Activated T-cell treated with anti-CD3 and anti-CD28 coated beads, Interleukin-2, amount 50 U/mL, for 24 hours (primary cell): ENCODE measurements at regions not wholly inside any gene's neighbourhood (a gene's known extent, or its start where the extent isn't known, plus 50 kb on each side); places are given as distances from the start of the nearest gene placed in this dataset.

ENCODE experiments used
- DNase-seq: peaks from one replicate; pipeline ENCODE4 v3.0.0-alpha.2; 2020
- H3K27ac Mint-ChIP-seq: 2 replicates; pipeline ENCODE4 v1.8.0; 2020; ENCODE audit warnings: mild to moderate bottlenecking, mixed read lengths
- H3K27me3 Mint-ChIP-seq: 2 replicates; pipeline ENCODE4 v1.8.0; 2020; ENCODE audit warnings: mixed read lengths
- H3K36me3 Mint-ChIP-seq: 2 replicates; pipeline ENCODE4 v1.8.0; 2020; ENCODE audit warnings: low read depth, mixed read lengths
- H3K4me1 Mint-ChIP-seq: 2 replicates; pipeline ENCODE4 v1.8.0; 2020; ENCODE audit warnings: low read depth, mixed read lengths
- H3K4me3 Mint-ChIP-seq: 2 replicates; pipeline ENCODE4 v1.8.0; 2020; ENCODE audit warnings: mild to moderate bottlenecking, moderate library complexity, mixed read lengths
- H3K9me3 Mint-ChIP-seq: 2 replicates; pipeline ENCODE4 v1.8.0; 2020; ENCODE audit warnings: mixed read lengths

DNA sequence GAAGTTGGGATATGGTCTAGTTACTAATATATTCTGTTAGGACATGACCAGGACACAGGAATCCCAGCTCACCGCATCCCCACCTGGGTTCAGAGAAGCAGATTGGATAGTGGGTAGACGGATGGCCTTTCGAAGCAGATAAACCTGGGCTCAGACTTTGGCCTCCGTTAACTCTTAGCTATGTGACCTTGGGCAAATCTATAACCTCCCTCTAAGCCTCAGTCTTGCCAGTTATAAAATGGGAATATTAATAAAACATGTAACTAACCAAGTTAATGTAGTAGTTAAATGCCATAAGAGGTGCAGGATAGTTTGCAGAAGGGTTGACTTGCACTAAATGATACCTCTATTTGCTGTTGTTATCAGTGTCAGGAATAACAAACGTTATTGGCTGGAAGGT lies 127.6 kb upstream of the JCAD start:
- Mint-ChIP-seq H3K4me3 (no peak overlapping the region), H3K4me1 (no peaks in the 10 kb centered on the region), H3K27me3 (peaks cover 4% of the 10 kb centered on the region), H3K36me3 (no peaks in the 10 kb centered on the region), H3K27ac (no peak overlapping the region), H3K9me3 (no peaks in the 10 kb centered on the region)
- no peak for DNase-seq

DNA sequence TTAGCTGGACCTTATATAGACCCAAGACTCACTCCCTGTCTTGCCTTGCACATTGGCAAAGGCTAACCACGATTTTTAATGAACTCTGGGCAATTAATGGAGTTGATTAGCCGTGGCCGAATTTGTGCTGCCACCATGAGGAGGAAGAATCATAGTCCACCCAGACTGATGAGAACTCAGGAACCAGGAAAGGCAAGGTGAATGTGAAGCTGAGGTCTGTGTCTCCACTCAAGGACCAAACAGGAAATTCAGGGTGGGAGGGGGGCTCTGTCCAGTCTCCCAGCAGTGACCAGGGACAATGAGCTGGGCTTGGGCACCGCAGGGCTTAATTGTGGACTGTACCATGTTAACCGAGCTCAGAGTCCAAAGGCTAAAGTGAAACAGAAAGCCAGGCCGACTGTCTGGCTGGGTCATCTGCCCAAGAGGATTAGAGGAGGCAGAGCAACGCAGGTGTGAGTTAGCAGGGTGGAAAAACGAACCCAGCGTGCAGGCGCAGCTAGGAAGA lies 127.0 kb upstream of the JCAD start:
- no peaks in the 10 kb centered on the region for H3K4me1 Mint-ChIP-seq
- DNase-seq = no peak
- H3K27me3 Mint-ChIP-seq = peaks cover 4% of the 10 kb centered on the region
- no peaks in the 10 kb centered on the region for H3K36me3 Mint-ChIP-seq
- no peaks in the 10 kb centered on the region for H3K9me3 Mint-ChIP-seq
- H3K4me3 Mint-ChIP-seq = no peak overlapping the region
- H3K27ac Mint-ChIP-seq = no peak overlapping the region

DNA sequence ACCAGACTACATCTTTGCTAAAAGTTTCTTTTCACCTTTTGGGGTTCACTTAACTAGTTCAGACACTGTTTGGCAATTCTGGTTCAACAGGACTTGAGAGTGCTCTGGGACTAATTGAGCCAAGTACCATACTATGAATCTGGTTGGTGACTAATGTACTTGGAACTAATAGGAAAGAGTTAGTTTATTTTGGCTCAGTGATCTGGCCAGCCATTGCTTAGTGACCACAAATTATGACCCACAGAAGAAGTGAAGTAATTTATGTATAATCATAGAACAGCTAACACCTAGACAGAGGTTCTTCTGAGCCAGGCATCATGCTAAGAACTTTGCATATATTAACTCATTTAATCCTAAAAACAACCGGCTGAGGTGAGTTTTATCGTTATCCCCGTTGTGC lies 126.5 kb upstream of the JCAD start:
- DNase-seq = no peak
- no peak overlapping the region for H3K4me3 Mint-ChIP-seq
- H3K4me1 Mint-ChIP-seq = no peaks in the 10 kb centered on the region

DNA sequence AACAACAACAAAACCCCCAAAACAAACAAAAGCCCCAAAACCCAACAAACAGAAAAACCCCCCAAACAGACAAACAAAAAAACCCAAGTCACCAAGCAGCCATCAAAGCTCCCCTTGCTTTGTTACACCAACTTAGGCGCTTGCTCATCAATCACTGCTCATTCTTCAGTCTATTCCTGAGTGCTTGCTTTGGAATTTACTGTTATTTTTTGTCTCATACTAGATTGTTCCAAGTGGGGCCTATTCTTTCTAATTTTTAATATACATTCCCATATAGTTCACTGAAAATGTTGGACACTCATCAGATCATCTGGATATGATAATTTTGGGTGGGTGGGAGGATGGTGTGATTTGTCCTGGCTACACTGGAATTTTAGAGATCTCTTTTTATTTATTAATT lies 126.0 kb upstream of the JCAD start:
- Mint-ChIP-seq H3K9me3 (no peaks in the 10 kb centered on the region), H3K27ac (no peak overlapping the region), H3K4me1 (no peaks in the 10 kb centered on the region), H3K27me3 (peaks cover 4% of the 10 kb centered on the region), H3K36me3 (no peaks in the 10 kb centered on the region), H3K4me3 (no peak overlapping the region)
- no peak for DNase-seq

More for the DNA sequence above, 126.5 kb upstream of the JCAD start:
- Mint-ChIP-seq H3K27me3 (peaks cover 4% of the 10 kb centered on the region), H3K9me3 (no peaks in the 10 kb centered on the region), H3K36me3 (no peaks in the 10 kb centered on the region), H3K27ac (no peak overlapping the region)

DNA sequence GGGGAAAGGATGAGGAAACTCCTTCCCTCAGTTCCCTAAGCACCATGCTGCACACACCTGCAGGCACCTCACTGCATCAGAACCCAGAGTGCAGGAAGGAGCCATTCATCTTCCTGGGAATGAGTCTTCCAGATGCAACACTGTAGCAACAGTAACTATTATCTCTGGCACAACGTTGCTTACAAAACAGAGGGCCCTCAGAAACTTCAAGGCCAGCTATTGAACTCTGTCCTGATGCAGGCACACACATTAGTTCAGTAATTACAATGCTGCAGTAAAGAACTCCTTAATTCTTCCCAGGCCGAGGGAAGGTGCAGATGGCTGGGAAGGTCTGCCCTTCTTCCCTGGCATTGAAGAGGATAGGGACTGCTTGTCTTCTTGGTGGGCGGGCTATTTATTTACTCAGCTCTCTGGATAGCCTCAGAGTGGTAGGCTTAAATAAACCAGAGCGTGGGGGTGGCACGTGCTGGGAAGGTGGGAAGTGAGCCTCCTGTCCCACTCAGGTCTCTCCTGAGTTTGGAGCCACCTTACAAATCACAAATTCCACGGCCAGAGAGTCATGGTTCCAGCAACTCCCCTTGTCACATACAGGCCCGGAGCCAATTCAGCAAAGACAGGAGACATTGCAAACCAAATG lies 125.1 kb upstream of the JCAD start:
- H3K4me3 Mint-ChIP-seq = no peak overlapping the region

DNA sequence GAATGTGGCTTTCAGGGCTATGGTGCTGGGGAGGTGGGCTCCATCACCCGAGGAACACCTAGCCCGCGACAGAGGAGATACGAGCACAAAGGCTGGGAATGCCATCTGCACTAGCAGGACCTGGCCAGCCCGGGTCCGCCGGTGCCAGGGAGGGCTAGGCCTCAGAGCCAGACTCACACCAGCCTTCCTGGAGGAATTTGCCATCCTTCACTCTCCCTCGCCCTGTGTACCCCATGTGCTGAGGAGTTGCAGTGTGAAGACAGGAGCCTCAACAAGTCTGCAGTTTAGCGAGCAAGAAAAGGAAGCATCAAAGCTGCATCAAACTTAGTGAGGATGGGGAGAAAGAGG lies 123.6 kb upstream of the JCAD start:
- no peaks in the 10 kb centered on the region for H3K36me3 Mint-ChIP-seq
- H3K27me3 Mint-ChIP-seq = peaks cover 3% of the 10 kb centered on the region
- no peak overlapping the region for H3K27ac Mint-ChIP-seq
- H3K4me1 Mint-ChIP-seq = no peaks in the 10 kb centered on the region
- no peak overlapping the region for H3K4me3 Mint-ChIP-seq
- H3K9me3 Mint-ChIP-seq = no peaks in the 10 kb centered on the region
- DNase-seq = no peak

More for the DNA sequence above, 125.1 kb upstream of the JCAD start:
- no peaks in the 10 kb centered on the region for H3K36me3 Mint-ChIP-seq
- no peaks in the 10 kb centered on the region for H3K9me3 Mint-ChIP-seq
- peaks cover 4% of the 10 kb centered on the region for H3K27me3 Mint-ChIP-seq
- no peaks in the 10 kb centered on the region for H3K4me1 Mint-ChIP-seq
- H3K27ac Mint-ChIP-seq = no peak overlapping the region
- no peak for DNase-seq

DNA sequence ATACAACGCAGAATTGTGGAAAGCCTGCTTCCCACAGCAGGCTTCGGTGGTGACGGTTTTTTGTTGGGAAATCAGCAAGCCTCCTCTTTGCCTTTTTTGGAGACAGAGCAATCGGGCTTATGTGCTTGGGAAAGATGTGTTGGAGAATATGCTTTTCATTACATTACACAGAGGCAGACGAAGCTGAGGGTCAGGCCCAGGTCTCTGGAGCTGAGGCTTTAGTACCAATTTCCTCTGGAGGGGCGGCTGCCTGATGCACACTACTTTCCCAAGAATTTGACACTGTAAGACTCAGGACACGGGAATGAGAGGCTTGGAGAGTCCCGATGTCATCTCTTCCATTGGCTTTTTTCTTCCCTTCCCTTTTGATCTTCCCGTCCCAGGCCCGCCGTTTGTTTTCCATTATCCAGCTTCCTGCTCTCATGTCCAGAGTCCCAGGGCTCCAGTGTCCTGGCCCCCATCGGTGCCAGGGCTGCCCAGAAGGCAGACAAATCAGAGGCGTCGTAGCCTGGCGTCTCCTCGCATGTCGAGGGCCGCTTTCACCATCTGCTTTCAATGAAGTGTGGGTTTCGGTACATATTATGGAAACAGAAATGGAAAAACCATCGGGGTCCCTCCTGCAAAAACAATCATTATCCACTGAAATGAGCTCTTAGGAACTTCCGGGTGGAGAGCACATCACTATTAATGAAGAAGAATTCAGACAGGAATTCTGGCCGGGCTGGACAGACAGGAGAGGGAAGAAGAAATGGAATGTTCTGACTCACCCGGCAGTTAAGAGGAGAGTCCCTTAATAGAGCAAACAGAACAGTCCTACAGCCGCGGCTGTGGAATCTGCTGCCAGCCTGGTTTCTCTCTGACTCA lies 123.0 kb upstream of the JCAD start:
- H3K4me3 Mint-ChIP-seq = no peak overlapping the region
- no peaks in the 10 kb centered on the region for H3K4me1 Mint-ChIP-seq
- H3K27me3 Mint-ChIP-seq = peaks cover 3% of the 10 kb centered on the region
- no peak overlapping the region for H3K27ac Mint-ChIP-seq
- no peak for DNase-seq
- no peaks in the 10 kb centered on the region for H3K36me3 Mint-ChIP-seq
- H3K9me3 Mint-ChIP-seq = no peaks in the 10 kb centered on the region

DNA sequence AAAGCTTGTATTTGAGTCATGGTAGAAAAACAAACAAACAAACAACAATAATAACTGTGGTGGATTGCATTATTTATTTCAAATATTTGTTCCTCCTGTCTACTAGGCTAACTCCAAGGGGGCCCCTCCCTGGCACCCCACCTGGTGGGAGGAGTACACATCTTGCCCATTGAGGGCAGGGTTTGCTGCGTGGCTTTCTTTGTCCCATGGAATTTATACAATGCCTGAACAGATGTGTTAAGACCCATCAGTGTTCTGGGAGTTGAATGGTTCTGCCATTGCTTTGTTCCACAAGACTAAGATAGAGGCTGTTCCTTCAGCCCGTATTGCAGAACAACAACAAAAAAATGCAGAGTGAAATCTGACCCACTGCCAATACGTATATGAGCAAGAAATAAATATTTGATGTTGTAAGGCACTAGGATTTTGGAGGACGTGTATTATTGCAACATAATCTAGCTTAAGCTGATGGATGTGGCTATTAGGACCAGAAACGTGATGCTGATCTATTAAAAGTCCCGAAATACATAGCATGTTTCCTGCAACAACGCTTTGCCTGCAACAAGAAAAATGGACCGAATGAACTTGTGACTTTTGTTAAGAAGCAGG lies 119.1 kb upstream of the JCAD start:
- no peak for DNase-seq
- Mint-ChIP-seq H3K9me3 (no peaks in the 10 kb centered on the region), H3K27ac (no peak overlapping the region), H3K27me3 (peaks cover 16% of the 10 kb centered on the region), H3K36me3 (no peaks in the 10 kb centered on the region), H3K4me3 (no peak overlapping the region), H3K4me1 (no peaks in the 10 kb centered on the region)

DNA sequence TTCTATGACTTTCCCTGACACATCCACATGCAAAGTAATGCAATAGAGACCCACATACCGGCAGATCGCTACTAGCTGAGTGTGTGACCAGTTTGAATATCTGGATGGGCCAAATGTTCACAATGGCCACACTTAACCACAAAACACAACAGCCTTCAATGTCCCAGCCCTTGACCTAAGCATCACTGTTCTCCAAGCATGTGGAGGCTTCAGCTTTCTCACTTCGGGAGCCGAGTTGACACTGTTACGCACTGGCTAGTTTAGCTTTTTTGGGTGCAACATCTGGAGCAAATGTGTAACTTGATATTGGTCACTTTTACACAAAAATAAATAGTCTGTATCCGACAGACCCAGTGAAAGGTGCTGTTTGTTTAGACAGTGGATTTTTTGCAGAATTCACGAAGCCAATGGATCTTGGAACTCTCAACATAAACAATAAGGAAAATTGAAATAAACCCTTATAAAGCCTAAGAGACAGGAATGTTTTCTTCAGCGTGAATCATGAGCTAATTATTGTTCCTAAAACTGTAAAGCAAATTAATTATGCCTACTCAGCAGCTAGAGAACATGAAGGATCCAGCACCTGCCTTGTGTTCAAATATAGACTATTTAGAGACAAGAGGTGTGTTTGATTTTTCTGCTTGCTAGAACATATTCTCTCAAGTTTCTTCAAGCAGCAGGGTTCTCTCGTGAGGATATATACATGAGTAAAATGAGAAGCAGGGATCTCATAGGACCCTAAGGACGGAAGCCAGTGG lies 117.6 kb upstream of the JCAD start:
- H3K9me3 Mint-ChIP-seq = no peaks in the 10 kb centered on the region
- no peak overlapping the region for H3K27ac Mint-ChIP-seq
- H3K27me3 Mint-ChIP-seq = peaks cover 16% of the 10 kb centered on the region
- H3K4me3 Mint-ChIP-seq = no peak overlapping the region
- no peaks in the 10 kb centered on the region for H3K4me1 Mint-ChIP-seq
- no peak for DNase-seq
- no peaks in the 10 kb centered on the region for H3K36me3 Mint-ChIP-seq

DNA sequence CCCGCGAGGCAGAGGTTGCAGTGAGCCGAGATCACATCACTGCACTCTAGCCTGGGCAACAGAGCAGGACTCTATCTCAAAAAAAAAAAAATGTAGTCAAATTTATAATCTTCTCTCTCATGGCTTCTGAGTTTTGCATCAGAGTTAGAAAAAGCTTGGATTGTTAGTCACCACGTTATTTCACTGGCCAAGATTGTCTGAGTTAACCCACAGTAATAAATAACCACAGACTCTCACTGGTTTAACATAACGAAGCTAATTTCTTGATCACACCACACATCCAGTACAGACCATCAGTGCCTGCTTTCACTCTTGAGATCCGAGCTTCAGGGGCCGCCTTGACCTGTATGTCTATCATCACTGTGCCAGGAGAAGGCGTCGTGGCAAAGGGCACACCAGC lies 116.8 kb upstream of the JCAD start:
- DNase-seq = no peak
- Mint-ChIP-seq H3K27me3 (peaks cover 16% of the 10 kb centered on the region), H3K27ac (no peak overlapping the region), H3K4me1 (no peaks in the 10 kb centered on the region), H3K4me3 (no peak overlapping the region), H3K36me3 (no peaks in the 10 kb centered on the region), H3K9me3 (no peaks in the 10 kb centered on the region)

DNA sequence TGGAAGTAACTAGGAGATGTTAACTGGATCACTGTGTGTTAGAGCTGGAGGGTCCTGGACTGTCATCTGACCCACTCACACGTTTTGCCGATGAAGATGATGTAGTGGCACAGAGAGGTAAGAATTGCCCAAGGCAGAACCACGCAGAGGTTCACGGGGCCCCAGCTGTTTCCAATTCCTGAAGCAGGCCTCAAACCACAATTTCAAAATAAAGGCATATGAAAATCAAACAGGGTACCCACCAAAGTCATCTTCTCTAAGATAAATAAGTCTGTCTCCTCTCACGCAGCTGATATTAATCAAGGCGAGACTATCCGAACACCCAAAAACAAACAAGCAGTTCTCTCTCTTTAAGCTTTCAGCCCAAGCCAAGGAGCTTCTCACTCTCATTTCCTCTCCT lies 113.3 kb upstream of the JCAD start:
- no peak for DNase-seq
- Mint-ChIP-seq H3K9me3 (no peaks in the 10 kb centered on the region), H3K4me3 (no peak overlapping the region), H3K27me3 (peaks cover 32% of the 10 kb centered on the region), H3K27ac (no peak overlapping the region), H3K4me1 (no peaks in the 10 kb centered on the region), H3K36me3 (no peaks in the 10 kb centered on the region)

DNA sequence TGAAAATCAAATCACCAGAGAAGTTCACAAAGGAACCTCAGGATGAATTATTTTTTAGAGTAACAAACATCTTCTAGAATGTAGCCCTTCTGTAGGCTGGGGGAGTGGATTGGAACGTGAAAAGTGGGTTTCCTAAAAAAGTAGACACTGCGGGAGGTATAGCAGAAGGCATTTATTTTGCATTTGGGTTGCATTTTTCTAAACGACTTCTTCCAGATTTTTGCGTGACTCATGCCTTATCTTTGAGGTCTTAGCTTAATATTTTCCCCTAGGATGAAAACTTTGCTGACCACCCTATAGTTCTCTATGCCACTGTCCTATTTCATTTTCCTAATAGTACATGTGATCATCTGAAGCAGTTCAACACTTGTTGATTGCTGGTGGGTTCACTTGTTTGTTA lies 112.7 kb upstream of the JCAD start:
- Mint-ChIP-seq H3K9me3 (no peaks in the 10 kb centered on the region), H3K27ac (no peak overlapping the region), H3K4me1 (no peaks in the 10 kb centered on the region), H3K36me3 (no peaks in the 10 kb centered on the region), H3K27me3 (peaks cover 32% of the 10 kb centered on the region), H3K4me3 (no peak overlapping the region)
- DNase-seq = no peak

DNA sequence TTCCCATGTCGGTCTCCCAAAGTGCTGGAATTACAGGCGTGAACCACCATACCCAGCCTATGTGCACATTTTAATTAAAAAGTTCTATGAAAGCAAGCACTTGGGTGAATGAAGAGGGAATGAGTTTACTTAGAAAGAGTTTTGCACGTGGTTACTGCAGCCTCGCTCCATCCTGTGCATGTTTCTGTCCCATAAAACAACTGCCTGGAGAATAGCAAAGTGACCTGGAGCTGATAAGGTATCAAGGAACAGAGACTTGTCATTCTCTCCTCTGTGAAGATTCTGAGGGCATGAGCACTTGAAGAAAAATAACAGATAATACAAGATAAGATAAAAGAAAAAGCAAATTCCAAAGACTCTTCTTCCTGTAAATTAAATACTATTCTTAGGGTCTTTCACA lies 112.2 kb upstream of the JCAD start:
- no peaks in the 10 kb centered on the region for H3K4me1 Mint-ChIP-seq
- H3K4me3 Mint-ChIP-seq = no peak overlapping the region
- H3K36me3 Mint-ChIP-seq = no peaks in the 10 kb centered on the region
- no peaks in the 10 kb centered on the region for H3K9me3 Mint-ChIP-seq
- no peak overlapping the region for H3K27ac Mint-ChIP-seq
- no peak for DNase-seq
- peaks cover 30% of the 10 kb centered on the region for H3K27me3 Mint-ChIP-seq

DNA sequence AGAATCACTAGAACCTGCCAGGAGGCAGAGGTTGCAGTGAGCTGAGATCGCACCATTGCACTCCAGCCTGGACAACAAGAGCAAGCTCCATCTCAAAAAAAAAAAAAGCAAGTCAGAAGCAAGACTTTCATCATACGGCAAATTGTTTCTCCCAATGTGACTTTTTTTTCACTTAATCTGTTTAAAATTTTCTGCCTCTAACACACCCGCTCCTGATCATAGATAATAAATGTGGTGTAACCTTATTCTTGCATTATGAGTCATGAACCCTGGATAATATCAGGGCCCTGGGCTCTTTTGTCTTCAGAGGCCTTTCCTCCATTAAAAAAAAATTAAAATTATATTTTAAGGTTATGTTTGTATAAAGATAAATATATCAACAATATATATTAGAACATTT lies 111.4 kb upstream of the JCAD start:
- no peak for DNase-seq
- Mint-ChIP-seq H3K36me3 (no peaks in the 10 kb centered on the region), H3K9me3 (no peaks in the 10 kb centered on the region), H3K27me3 (peaks cover 26% of the 10 kb centered on the region), H3K4me3 (no peak overlapping the region), H3K27ac (no peak overlapping the region), H3K4me1 (no peaks in the 10 kb centered on the region)
